HCT116 (cell line): ENCODE measurements at regions not wholly inside any gene's neighbourhood (a gene's known extent, or its start where the extent isn't known, plus 50 kb on each side); places are given as distances from the start of the nearest gene placed in this dataset.
A peak's percentile ranks its signal among the peaks of the same experiment; 100 is the strongest.

ENCODE experiments used
- ATAC-seq: fragments of 200-7000 bp; cut with Tn5 transposase; 2 replicates; pipeline ENCODE4 v1.9.1; 2020; ENCODE audit warnings: mild to moderate bottlenecking, moderate library complexity
- BruUV-seq: library from RNA; stranded (reverse); fragments of 400-500 nt; replicated peaks from 2 replicates; lab custom pipeline; 2021; lab: Mats Ljungman, UMichigan
- CTCF ChIA-PET: fragments of 300-600 bp; sonication (Branson Sonifier 250); formaldehyde crosslinking; loops from one replicate; lab custom pipeline; 2021; ENCODE audit warnings: antibody characterized with exemption; lab: Charles Lee
- POLR2A ChIA-PET: fragments of 300-600, 350-600 bp; sonication (Branson Sonifier 250); formaldehyde crosslinking; loops from one replicate; lab custom pipeline; 2021; ENCODE audit warnings: antibody characterized with exemption; lab: Charles Lee
- RAD21 ChIA-PET, 2 experiments: fragments of 300-600 bp; sonication (Branson Sonifier 250); formaldehyde crosslinking; loops; one replicate each; lab custom pipeline; 2023; ENCODE audit warnings: low total read pairs in 2 of 2; ENCODE audit not compliant: uncharacterized antibody in 2 of 2, unreplicated experiment in 2 of 2, low non-redundant PET in 1 of 2; lab: Charles Lee
- DNase-seq: peaks from one replicate; pipeline ENCODE4 v3.0.0-alpha.2; 2010; ENCODE audit warnings: low read depth, low spot score
- H2AFZ ChIP-seq: fragments of 200-600 bp; shearing (Covaris generic), sonication (generic); 2 replicates; pipeline ENCODE4 v1.6.1; 2017; ENCODE audit warnings: low read depth, mixed run types, mixed read lengths, antibody characterized with exemption, low read length; ENCODE audit not compliant: poor library complexity, severe bottlenecking
- H3K27ac ChIP-seq: 2 replicates; pipeline ENCODE4 v1.5.1; 2012; ENCODE audit warnings: low read depth, low read length
- H3K27me3 ChIP-seq: fragments of 200-600 bp; sonication (generic); 2 replicates; pipeline ENCODE4 v1.6.1; 2016; ENCODE audit warnings: mixed run types, low read length, mixed read lengths; ENCODE audit not compliant: insufficient read depth
- H3K36me3 ChIP-seq, 2 experiments: fragments of 200-500 bp in 1 of 2; fragments of 200-600 bp in 1 of 2; sonication (Bioruptor generic) in 1 of 2; sonication (generic) in 1 of 2; 2 replicates each; pipeline versions ENCODE4 v1.5.1 to v1.6.1; 2014 to 2016; ENCODE audit warnings: low read length in 2 of 2, inconsistent platforms in 1 of 2, mixed read lengths in 1 of 2, mixed run types in 1 of 2; ENCODE audit not compliant: insufficient read depth in 2 of 2, control insufficient read depth in 1 of 2
- H3K4me1 ChIP-seq, 2 experiments: fragments of 200-600 bp in 1 of 2; sonication (generic) in 1 of 2; 2 replicates each; pipeline versions ENCODE4 v1.5.1 to v1.6.1; 2012 to 2017; ENCODE audit warnings: low read length in 2 of 2, inconsistent platforms in 1 of 2, mild to moderate bottlenecking in 1 of 2, mixed read lengths in 1 of 2, mixed run types in 1 of 2, moderate library complexity in 1 of 2; ENCODE audit not compliant: insufficient read depth in 2 of 2, control insufficient read depth in 1 of 2
- H3K4me2 ChIP-seq: fragments of 200-600 bp; sonication (generic); 2 replicates; pipeline ENCODE4 v1.6.1; 2017; ENCODE audit warnings: mixed run types, low read length, mixed read lengths
- H3K4me3 ChIP-seq, 2 experiments: fragments of 200-600 bp in 1 of 2; sonication (generic) in 1 of 2; replicated peaks in 1 of 2; 2 replicates each; pipeline ENCODE4 v1.5.1; 2011 to 2016; ENCODE audit warnings: low read length in 2 of 2, control low read depth in 1 of 2, low read depth in 1 of 2, mild to moderate bottlenecking in 1 of 2, mixed read lengths in 1 of 2, mixed run types in 1 of 2
- H3K79me2 ChIP-seq: fragments of 200-600 bp; sonication (generic); 2 replicates; pipeline ENCODE4 v1.6.1; 2017; ENCODE audit warnings: mild to moderate bottlenecking, mixed run types, low read length, moderate library complexity, mixed read lengths; ENCODE audit not compliant: insufficient read depth
- H3K9ac ChIP-seq: fragments of 200-600 bp; sonication (generic); 2 replicates; pipeline ENCODE4 v1.6.1; 2016; ENCODE audit warnings: low read length, mixed read lengths
- H3K9me2 ChIP-seq: fragments of 200-600 bp; sonication (generic), shearing (Covaris generic); 2 replicates; pipeline ENCODE4 v1.6.1; 2017; ENCODE audit warnings: mixed run types, mild to moderate bottlenecking, moderate library complexity; ENCODE audit not compliant: insufficient read depth
- H3K9me3 ChIP-seq, 2 experiments: fragments of 200-500 bp in 1 of 2; fragments of 200-600 bp in 1 of 2; sonication (Bioruptor generic) in 1 of 2; sonication (generic) in 1 of 2; 2 replicates each; pipeline ENCODE4 v1.6.1; 2014 to 2017; ENCODE audit warnings: low read length in 2 of 2, mixed read lengths in 2 of 2, inconsistent platforms in 1 of 2, low read depth in 1 of 2, mild to moderate bottlenecking in 1 of 2, mixed run types in 1 of 2, moderate library complexity in 1 of 2; ENCODE audit not compliant: control insufficient read depth in 1 of 2, insufficient read depth in 1 of 2
- H4K20me1 ChIP-seq: fragments of 200-600 bp; sonication (generic), shearing (Covaris generic); 2 replicates; pipeline ENCODE4 v1.6.1; 2017; ENCODE audit warnings: mixed run types, mild to moderate bottlenecking, moderate library complexity; ENCODE audit not compliant: insufficient read depth
- CBX3 ChIP-seq: IDR thresholded peaks from 2 replicates; pipeline ENCODE4 v1.6.1; 2012; ENCODE audit warnings: low read depth
- EZH2phosphoT487 ChIP-seq: fragments of 200-600 bp; IDR thresholded peaks from 2 replicates; pipeline ENCODE4 v1.6.1; 2018; ENCODE audit warnings: antibody characterized with exemption, borderline replicate concordance
- RAD21 ChIP-seq: IDR thresholded peaks from 2 replicates; pipeline ENCODE4 v1.6.1; 2012; ENCODE audit warnings: low read depth, mild to moderate bottlenecking
- YY1 ChIP-seq: IDR thresholded peaks from 2 replicates; pipeline ENCODE4 v1.6.1; 2011; ENCODE audit warnings: low read length, low read depth, moderate library complexity, mild to moderate bottlenecking; ENCODE audit not compliant: insufficient replicate concordance; ENCODE audit errors: extremely low read depth
- intact Hi-C: fragments of 100-400 bp; cut with micrococcal nuclease; formaldehyde crosslinking; loops from 2 replicates; pipeline ENCODE4 v1.10.0; 2022
- TF ChIP-seq, protein P1 (sequence below), 3 experiments: fragments of 200-600 bp in 1 of 3; sonication (generic) in 1 of 3; IDR thresholded peaks in 2 of 3; conservative IDR thresholded peaks in 1 of 3; 2 replicates each; pipeline ENCODE4 v1.5.1; 2012 to 2017; ENCODE audit warnings: low read depth in 2 of 3, low read length in 2 of 3, antibody characterized with exemption in 1 of 3, borderline replicate concordance in 1 of 3, control low read depth in 1 of 3, mild to moderate bottlenecking in 1 of 3, mixed read lengths in 1 of 3, mixed run types in 1 of 3, moderate library complexity in 1 of 3; ENCODE audit not compliant: insufficient read depth in 1 of 3
- TF ChIP-seq, protein P2 (sequence below): IDR thresholded peaks from 2 replicates; pipeline ENCODE4 v1.6.1; 2012

DNA sequence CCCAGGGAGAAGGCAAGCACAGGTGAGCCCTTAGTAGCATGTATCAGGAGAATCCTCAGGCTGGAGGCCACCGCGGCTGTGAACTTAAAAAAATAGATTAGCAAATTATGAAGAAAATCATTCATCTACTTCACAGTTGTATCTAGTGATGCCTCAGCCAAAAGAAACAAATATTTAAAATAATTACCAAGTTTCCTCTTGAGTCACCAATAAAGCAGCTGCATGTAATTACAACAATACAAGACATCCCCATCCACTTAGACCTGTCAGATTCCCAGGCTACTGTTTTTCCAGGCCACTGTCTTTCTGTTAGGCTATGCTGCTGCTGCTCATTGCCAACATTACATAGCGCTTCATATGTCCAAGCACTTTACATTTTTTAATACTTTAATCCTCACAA is 54.6 kb upstream of the PHLPP1 start (continued):
- TF ChIP-seq, protein P1, sequence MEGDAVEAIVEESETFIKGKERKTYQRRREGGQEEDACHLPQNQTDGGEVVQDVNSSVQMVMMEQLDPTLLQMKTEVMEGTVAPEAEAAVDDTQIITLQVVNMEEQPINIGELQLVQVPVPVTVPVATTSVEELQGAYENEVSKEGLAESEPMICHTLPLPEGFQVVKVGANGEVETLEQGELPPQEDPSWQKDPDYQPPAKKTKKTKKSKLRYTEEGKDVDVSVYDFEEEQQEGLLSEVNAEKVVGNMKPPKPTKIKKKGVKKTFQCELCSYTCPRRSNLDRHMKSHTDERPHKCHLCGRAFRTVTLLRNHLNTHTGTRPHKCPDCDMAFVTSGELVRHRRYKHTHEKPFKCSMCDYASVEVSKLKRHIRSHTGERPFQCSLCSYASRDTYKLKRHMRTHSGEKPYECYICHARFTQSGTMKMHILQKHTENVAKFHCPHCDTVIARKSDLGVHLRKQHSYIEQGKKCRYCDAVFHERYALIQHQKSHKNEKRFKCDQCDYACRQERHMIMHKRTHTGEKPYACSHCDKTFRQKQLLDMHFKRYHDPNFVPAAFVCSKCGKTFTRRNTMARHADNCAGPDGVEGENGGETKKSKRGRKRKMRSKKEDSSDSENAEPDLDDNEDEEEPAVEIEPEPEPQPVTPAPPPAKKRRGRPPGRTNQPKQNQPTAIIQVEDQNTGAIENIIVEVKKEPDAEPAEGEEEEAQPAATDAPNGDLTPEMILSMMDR (IDR thresholded peaks at IDR 0.05 in 2 of 3, conservative IDR thresholded peaks at IDR 0.05 in 1 of 3; ENCODE audit: borderline replicate concordance in 1 of 3, insufficient read depth in 1 of 3, low read depth in 2 of 3, low read length in 2 of 3), result no peak
- TF ChIP-seq YY1, result no peak
- TF ChIP-seq, protein P2, sequence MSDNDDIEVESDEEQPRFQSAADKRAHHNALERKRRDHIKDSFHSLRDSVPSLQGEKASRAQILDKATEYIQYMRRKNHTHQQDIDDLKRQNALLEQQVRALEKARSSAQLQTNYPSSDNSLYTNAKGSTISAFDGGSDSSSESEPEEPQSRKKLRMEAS, result no peak
- no peak for TF ChIP-seq EZH2phosphoT487

DNA sequence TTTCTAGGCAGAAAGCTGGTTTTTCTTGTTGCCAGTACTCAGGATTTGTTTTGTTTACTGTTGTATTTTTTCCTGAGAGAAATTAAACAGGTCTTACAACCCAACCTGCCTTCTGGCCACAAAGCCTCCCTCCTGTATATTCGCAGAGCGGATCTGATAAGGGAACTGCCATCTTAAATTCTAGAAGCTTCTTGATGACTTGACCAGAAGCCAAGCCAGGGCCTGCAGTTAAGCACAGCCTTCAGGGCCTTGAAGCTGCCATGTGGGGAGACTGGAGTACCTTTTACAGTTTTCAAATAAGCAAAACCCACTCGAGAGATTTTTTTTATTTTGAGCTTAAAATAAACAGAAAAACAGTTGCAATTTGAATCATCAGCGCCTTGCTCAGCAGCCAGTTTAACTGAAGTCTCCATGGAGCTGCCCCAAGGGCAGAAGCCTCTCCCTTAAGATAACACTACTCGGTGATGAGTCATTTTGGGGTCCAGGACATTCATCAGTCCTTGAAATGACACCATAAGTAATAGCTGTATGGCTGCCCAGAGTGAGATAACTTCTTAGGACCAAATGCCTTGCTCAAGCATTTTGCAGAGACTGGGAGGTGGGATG is 51.5 kb upstream of the PHLPP1 start:
- no peaks in the 10 kb centered on the region for H3K79me2 ChIP-seq
- peak overlapping the region; percentile 35 for H2AFZ ChIP-seq
- ATAC-seq (no peak), DNase-seq (no peak)
- no TSS peak for BruUV-seq
- POLR2A ChIA-PET, result no interaction called here
- intact Hi-C loops, result no loop called here
- no peak for TF ChIP-seq RAD21
- no peak for TF ChIP-seq CBX3
- RAD21 ChIA-PET, result no interaction called here
- no peaks in the 10 kb centered on the region for H3K36me3 ChIP-seq
- no peaks in the 10 kb centered on the region for H4K20me1 ChIP-seq
- H3K27me3 ChIP-seq, result no peaks in the 10 kb centered on the region
- no peak overlapping the region for H3K27ac ChIP-seq
- H3K9me2 ChIP-seq, result no peaks in the 10 kb centered on the region
- CTCF ChIA-PET, result interaction anchor here (1.5 kb wide), 1 partner anchor 51 kb away, joined by 4 read pairs; the partner anchor contains the start of gene PHLPP1
- H3K9me3 ChIP-seq, result no peaks in the 10 kb centered on the region
- peaks cover 0 to 6% of the 10 kb centered on the region in 2 experiments; a peak in 1 of 4 replicates for H3K4me1 ChIP-seq
- H3K4me3 ChIP-seq, result no peak overlapping the region
- no peak overlapping the region for H3K9ac ChIP-seq
- H3K4me2 ChIP-seq, result no peak overlapping the region
